Lower leg skin (tissue), 4 donors: ENCODE measurements at regions not wholly inside any gene's neighbourhood (a gene's known extent, or its start where the extent isn't known, plus 50 kb on each side); places are given as distances from the start of the nearest gene placed in this dataset.
A peak's percentile ranks its signal among the peaks of the same experiment; 100 is the strongest.

Experiments
- DNase-seq, 2 donors: peaks; one replicate each; pipeline ENCODE4 v3.0.0-alpha.2; 2019; ENCODE audit warnings: low spot score in 2 of 2
- H3K4me3 ChIP-seq: fragments of 200-600 bp; sonication (generic); 2 replicates; pipeline ENCODE4 v1.5.1; 2017; ENCODE audit warnings: mild to moderate bottlenecking, low read depth; ENCODE audit not compliant: poor library complexity, severe bottlenecking
- CTCF ChIP-seq, 3 donors: fragments of 450-650 bp; IDR thresholded peaks; one replicate each; pipeline ENCODE4 v1.5.1; 2016; ENCODE audit warnings: antibody characterized with exemption in 3 of 3, mild to moderate bottlenecking in 3 of 3, moderate library complexity in 2 of 3
- POLR2A ChIP-seq, 2 donors: fragments of 450-650 bp; IDR thresholded peaks; one replicate each; pipeline ENCODE4 v1.6.1; 2016 to 2017; ENCODE audit warnings: antibody characterized with exemption in 2 of 2, mild to moderate bottlenecking in 1 of 2, moderate library complexity in 1 of 2
- WGBS, 2 donors: methylation state at CpG; one replicate each; pipeline ENCODE4 v1.1.5; 2018; 5-methylcytosine and 5-hydroxymethylcytosine counted together
- intact Hi-C: fragments of 100-400 bp; cut with DNase I; formaldehyde crosslinking; loops from one replicate; pipeline ENCODE4 v1.15.0; 2023; ENCODE audit warnings: low total_unique reads

- 73 to 80% methylated on average over 4 of the region's 4 CpGs for WGBS, 2 donors
- intact Hi-C loops, result no loop called here
These were observed 128.8 kb upstream of the HAAO start for GRCh38 chr2:42921147-42921520.

GRCh38 chr2:42920446-42921146 lies 128.2 kb upstream of the HAAO start:
- no peak for TF ChIP-seq POLR2A (IDR thresholded peaks at IDR 0.05)
- 74 to 75% methylated on average over 14 to 15 of the region's 15 CpGs for WGBS, 2 donors
- intact Hi-C loops, result no loop called here
- no peak for DNase-seq
- no peak overlapping the region for H3K4me3 ChIP-seq

More at GRCh38 chr2:42921147-42921520, 128.8 kb upstream of the HAAO start:
- TF ChIP-seq CTCF (IDR thresholded peaks at IDR 0.05) (no peak), POLR2A (IDR thresholded peaks at IDR 0.05) (no peak)
- no peak for DNase-seq
- no peak overlapping the region for H3K4me3 ChIP-seq

- peak in 1 of 2 donors; percentile 81 for DNase-seq
- intact Hi-C loops, result no loop called here
- WGBS, 2 donors, result 68 to 69% methylated on average over 9 of the region's 9 CpGs
- no peak overlapping the region for H3K4me3 ChIP-seq
- no peak for TF ChIP-seq CTCF (IDR thresholded peaks at IDR 0.05)
- no peak for TF ChIP-seq POLR2A (IDR thresholded peaks at IDR 0.05)
These were observed 126.4 kb upstream of the HAAO start for GRCh38 chr2:42918671-42919318.

GRCh38 chr2:42918041-42918440 lies 125.7 kb upstream of the HAAO start:
- DNase-seq, result peak in 1 of 2 donors; percentile 86
- H3K4me3 ChIP-seq, result no peak overlapping the region
- TF ChIP-seq POLR2A (IDR thresholded peaks at IDR 0.05), result no peak
- no peak for TF ChIP-seq CTCF (IDR thresholded peaks at IDR 0.05)
- intact Hi-C loops, result no loop called here
- WGBS, 2 donors, result 61 to 63% methylated on average over 13 of the region's 13 CpGs

- 28 to 35% methylated on average over 10 of the region's 10 CpGs for WGBS, 2 donors
- no peak overlapping the region for H3K4me3 ChIP-seq
These were observed 125.1 kb upstream of the HAAO start for GRCh38 chr2:42917425-42917927.

More at GRCh38 chr2:42917425-42917927, 125.1 kb upstream of the HAAO start:
- peak; percentile 76 to 93 for DNase-seq
- intact Hi-C loops, result no loop called here
- TF ChIP-seq CTCF (IDR thresholded peaks at IDR 0.05), result no peak
